ENCODE measurements at regions not wholly inside any gene's neighbourhood (a gene's known extent, or its start where the extent isn't known, plus 50 kb on each side); places are given as distances from the start of the nearest gene placed in this dataset.

DNA sequence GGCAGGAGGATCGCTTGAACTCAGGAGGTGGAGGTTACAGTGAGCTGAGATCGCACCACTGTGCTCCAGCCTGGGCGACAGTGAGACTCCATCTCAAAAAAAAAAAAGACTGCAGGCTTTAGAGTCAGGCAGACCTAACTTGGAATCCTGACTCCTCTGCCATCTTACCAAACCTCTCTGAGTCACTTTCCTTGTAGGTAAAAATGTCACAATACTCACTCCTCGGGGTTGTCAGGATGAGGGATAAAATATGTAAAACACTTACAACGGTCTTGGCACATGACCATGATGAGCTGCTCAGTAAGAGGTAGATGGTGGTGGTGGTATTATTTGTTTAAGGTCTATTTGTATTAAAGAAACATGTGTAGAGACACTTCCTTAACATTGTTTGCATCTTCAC is 154.1 kb upstream of the PDE1C start:
- Histone ChIP-seq H3K9me2 (replicated peaks; ENCODE audit: control insufficient read depth, low read length) (no peaks in the 10 kb centered on the region), H3K4me3 (ENCODE audit: low read length) (no peak overlapping the region), H3K4me1 (ENCODE audit: control insufficient read depth, low read length) (no peaks in the 10 kb centered on the region), H3K79me2 (ENCODE audit: control insufficient read depth, low read length) (no peaks in the 10 kb centered on the region), H3K4me2 (ENCODE audit: low read length) (no peak overlapping the region), H3K9me3 (ENCODE audit: control insufficient read depth, insufficient read depth, low read length) (no peaks in the 10 kb centered on the region), H3K27ac (ENCODE audit: low read depth, low read length) (no peak overlapping the region), H3F3A (ENCODE audit: control insufficient read depth, insufficient read depth) (no peaks in the 10 kb centered on the region), H3K27me3 (ENCODE audit: control insufficient read depth, low read length) (no peaks in the 10 kb centered on the region), H4K20me1 (ENCODE audit: control insufficient read depth, insufficient read depth, low read depth, low read length) (no peaks in the 10 kb centered on the region), H3K36me3 (ENCODE audit: control insufficient read depth, low read length) (no peaks in the 10 kb centered on the region)
- TF ChIP-seq, protein P1, sequence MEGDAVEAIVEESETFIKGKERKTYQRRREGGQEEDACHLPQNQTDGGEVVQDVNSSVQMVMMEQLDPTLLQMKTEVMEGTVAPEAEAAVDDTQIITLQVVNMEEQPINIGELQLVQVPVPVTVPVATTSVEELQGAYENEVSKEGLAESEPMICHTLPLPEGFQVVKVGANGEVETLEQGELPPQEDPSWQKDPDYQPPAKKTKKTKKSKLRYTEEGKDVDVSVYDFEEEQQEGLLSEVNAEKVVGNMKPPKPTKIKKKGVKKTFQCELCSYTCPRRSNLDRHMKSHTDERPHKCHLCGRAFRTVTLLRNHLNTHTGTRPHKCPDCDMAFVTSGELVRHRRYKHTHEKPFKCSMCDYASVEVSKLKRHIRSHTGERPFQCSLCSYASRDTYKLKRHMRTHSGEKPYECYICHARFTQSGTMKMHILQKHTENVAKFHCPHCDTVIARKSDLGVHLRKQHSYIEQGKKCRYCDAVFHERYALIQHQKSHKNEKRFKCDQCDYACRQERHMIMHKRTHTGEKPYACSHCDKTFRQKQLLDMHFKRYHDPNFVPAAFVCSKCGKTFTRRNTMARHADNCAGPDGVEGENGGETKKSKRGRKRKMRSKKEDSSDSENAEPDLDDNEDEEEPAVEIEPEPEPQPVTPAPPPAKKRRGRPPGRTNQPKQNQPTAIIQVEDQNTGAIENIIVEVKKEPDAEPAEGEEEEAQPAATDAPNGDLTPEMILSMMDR (IDR thresholded peaks at IDR 0.05; ENCODE audit: low read depth, low read length, poor library complexity, severe bottlenecking), result no peak
- TF ChIP-seq EZH2phosphoT487 (IDR thresholded peaks at IDR 0.05; ENCODE audit: borderline replicate concordance, low read length), result no peak

DNA sequence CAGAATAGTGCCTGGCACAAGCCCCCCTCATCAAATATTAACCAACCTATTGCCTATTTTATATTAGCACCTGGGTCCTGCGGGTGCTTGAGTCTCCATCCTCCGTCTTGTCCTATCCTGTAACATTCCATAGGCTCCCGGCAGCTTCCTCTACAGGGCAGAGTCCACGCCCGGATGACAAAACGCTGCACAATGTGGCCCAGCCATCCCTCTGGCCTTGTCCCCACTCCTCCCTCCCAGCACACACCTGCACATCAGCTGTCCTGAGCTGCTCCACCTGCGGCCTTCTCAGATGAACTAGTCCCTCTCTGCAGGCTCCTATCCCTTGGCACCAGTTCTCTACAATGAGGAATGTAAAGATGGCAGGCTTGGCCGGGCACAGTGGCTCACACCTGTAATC is 153.5 kb upstream of the PDE1C start:
- no peak overlapping the region for H3K4me2 ChIP-seq (ENCODE audit: low read length)
- H3K36me3 ChIP-seq (ENCODE audit: control insufficient read depth, low read length), result no peaks in the 10 kb centered on the region
- H4K20me1 ChIP-seq (ENCODE audit: control insufficient read depth, insufficient read depth, low read depth, low read length), result no peaks in the 10 kb centered on the region
- TF ChIP-seq EZH2phosphoT487 (IDR thresholded peaks at IDR 0.05; ENCODE audit: borderline replicate concordance, low read length), result no peak
- TF ChIP-seq, protein P1 (IDR thresholded peaks at IDR 0.05; ENCODE audit: low read depth, low read length, poor library complexity, severe bottlenecking), result no peak
- H3F3A ChIP-seq (ENCODE audit: control insufficient read depth, insufficient read depth), result no peaks in the 10 kb centered on the region
- H3K79me2 ChIP-seq (ENCODE audit: control insufficient read depth, low read length), result no peaks in the 10 kb centered on the region
- no peaks in the 10 kb centered on the region for H3K9me2 ChIP-seq (replicated peaks; ENCODE audit: control insufficient read depth, low read length)
- no peak overlapping the region for H3K4me3 ChIP-seq (ENCODE audit: low read length)
- H3K27ac ChIP-seq (ENCODE audit: low read depth, low read length), result no peak overlapping the region
- H3K9me3 ChIP-seq (ENCODE audit: control insufficient read depth, insufficient read depth, low read length), result no peaks in the 10 kb centered on the region
- no peaks in the 10 kb centered on the region for H3K4me1 ChIP-seq (ENCODE audit: control insufficient read depth, low read length)
- no peaks in the 10 kb centered on the region for H3K27me3 ChIP-seq (ENCODE audit: control insufficient read depth, low read length)

DNA sequence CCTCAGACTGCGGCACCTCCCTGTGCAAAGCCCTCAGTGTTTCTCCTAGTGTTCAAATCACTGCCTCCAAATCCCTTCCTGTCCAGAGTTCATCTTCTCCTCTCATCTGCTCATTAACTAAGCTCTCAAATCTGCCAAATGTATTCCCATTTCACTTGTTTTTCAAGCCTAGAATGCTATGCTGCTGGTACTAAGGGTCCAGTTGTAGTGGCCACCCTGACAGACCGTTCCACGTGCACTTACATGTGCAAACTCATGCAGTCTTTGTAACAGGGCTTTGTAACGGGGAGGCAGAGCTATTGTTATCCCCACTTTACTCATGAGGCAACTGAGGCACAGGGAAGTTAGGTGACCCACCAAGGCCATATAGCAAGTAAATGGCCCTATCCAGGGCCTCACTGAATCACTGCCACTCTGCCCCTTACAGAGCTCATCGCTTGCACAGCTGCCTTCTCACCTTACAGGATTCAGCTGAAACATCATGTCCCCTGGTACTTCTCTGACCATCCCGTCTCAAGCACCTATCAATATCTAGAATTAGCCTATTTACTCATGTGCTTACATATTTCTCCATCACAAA is 153.0 kb upstream of the PDE1C start:
- no peaks in the 10 kb centered on the region for H3K9me2 ChIP-seq (replicated peaks; ENCODE audit: control insufficient read depth, low read length)
- no peaks in the 10 kb centered on the region for H3K36me3 ChIP-seq (ENCODE audit: control insufficient read depth, low read length)
- no peak overlapping the region for H3K4me3 ChIP-seq (ENCODE audit: low read length)

More for the DNA sequence above, 153.0 kb upstream of the PDE1C start:
- Histone ChIP-seq H3F3A (ENCODE audit: control insufficient read depth, insufficient read depth) (no peaks in the 10 kb centered on the region), H3K9me3 (ENCODE audit: control insufficient read depth, insufficient read depth, low read length) (no peaks in the 10 kb centered on the region), H3K4me1 (ENCODE audit: control insufficient read depth, low read length) (no peaks in the 10 kb centered on the region), H3K79me2 (ENCODE audit: control insufficient read depth, low read length) (no peaks in the 10 kb centered on the region), H3K27ac (ENCODE audit: low read depth, low read length) (no peak overlapping the region), H3K27me3 (ENCODE audit: control insufficient read depth, low read length) (no peaks in the 10 kb centered on the region), H3K4me2 (ENCODE audit: low read length) (no peak overlapping the region), H4K20me1 (ENCODE audit: control insufficient read depth, insufficient read depth, low read depth, low read length) (no peaks in the 10 kb centered on the region)
- TF ChIP-seq EZH2phosphoT487 (IDR thresholded peaks at IDR 0.05; ENCODE audit: borderline replicate concordance, low read length), result no peak
- TF ChIP-seq, protein P1 (IDR thresholded peaks at IDR 0.05; ENCODE audit: low read depth, low read length, poor library complexity, severe bottlenecking), result no peak

Measured in DOHH2 (cell line).